Effector memory CD4-positive, alpha-beta T cell (primary cell): ENCODE measurements at regions not wholly inside any gene's neighbourhood (a gene's known extent, or its start where the extent isn't known, plus 50 kb on each side); places are given as distances from the start of the nearest gene placed in this dataset.

ENCODE experiments used
- DNase-seq, 3 donors: peaks; one replicate each; pipeline ENCODE4 v3.0.0-alpha.2; 2020
- H3K27ac ChIP-seq: 2 replicates; pipeline ENCODE4 v1.7.0; 2013; ENCODE audit warnings: mild to moderate bottlenecking, low read length, moderate library complexity; ENCODE audit not compliant: insufficient read depth, poor library complexity, severe bottlenecking
- H3K27me3 ChIP-seq: replicated peaks from 2 replicates; pipeline ENCODE4 v1.7.0; 2013; ENCODE audit warnings: mild to moderate bottlenecking, low read length; ENCODE audit not compliant: insufficient read depth, control insufficient read depth, poor library complexity, severe bottlenecking
- H3K36me3 ChIP-seq: 2 replicates; pipeline ENCODE4 v1.7.0; 2013; ENCODE audit warnings: mild to moderate bottlenecking, low read length, moderate library complexity; ENCODE audit not compliant: control insufficient read depth, insufficient read depth
- H3K4me1 ChIP-seq: 2 replicates; pipeline ENCODE4 v1.7.0; 2013; ENCODE audit warnings: low read length, mild to moderate bottlenecking; ENCODE audit not compliant: control insufficient read depth, insufficient read depth, poor library complexity, severe bottlenecking
- H3K4me3 ChIP-seq: 2 replicates; pipeline ENCODE4 v1.7.0; 2013; ENCODE audit warnings: low read length, low read depth, mild to moderate bottlenecking; ENCODE audit not compliant: insufficient read depth, poor library complexity, severe bottlenecking
- H3K9me3 ChIP-seq: 2 replicates; pipeline ENCODE4 v1.7.0; 2013; ENCODE audit warnings: mild to moderate bottlenecking, low read length, moderate library complexity; ENCODE audit not compliant: control insufficient read depth

- H3K27ac ChIP-seq = no peak overlapping the region
- no peaks in the 10 kb centered on the region for H3K36me3 ChIP-seq
- no peaks in the 10 kb centered on the region for H3K4me1 ChIP-seq
- no peaks in the 10 kb centered on the region for H3K9me3 ChIP-seq
- no peak overlapping the region for H3K4me3 ChIP-seq
- DNase-seq = no peak
- H3K27me3 ChIP-seq = no peaks in the 10 kb centered on the region
Measured at GRCh38 chr12:24574538-24574937, 374.4 kb downstream of the BCAT1 start.

- Histone ChIP-seq H3K4me3 (no peak overlapping the region), H3K9me3 (no peaks in the 10 kb centered on the region), H3K36me3 (no peaks in the 10 kb centered on the region), H3K4me1 (no peaks in the 10 kb centered on the region), H3K27ac (no peak overlapping the region), H3K27me3 (no peaks in the 10 kb centered on the region)
- DNase-seq = no peak
Measured at GRCh38 chr12:24573621-24574020, 375.3 kb downstream of the BCAT1 start.

GRCh38 chr12:24565300-24565699, 383.6 kb downstream of the BCAT1 start:
- Histone ChIP-seq H3K4me3 (no peak overlapping the region), H3K27me3 (peaks cover 6% of the 10 kb centered on the region), H3K9me3 (no peaks in the 10 kb centered on the region), H3K36me3 (no peaks in the 10 kb centered on the region), H3K27ac (no peak overlapping the region), H3K4me1 (peaks cover 5% of the 10 kb centered on the region)
- no peak for DNase-seq

- Histone ChIP-seq H3K27ac (no peak overlapping the region), H3K36me3 (no peaks in the 10 kb centered on the region), H3K4me1 (peaks cover 5% of the 10 kb centered on the region), H3K27me3 (peaks cover 6% of the 10 kb centered on the region), H3K4me3 (no peak overlapping the region), H3K9me3 (no peaks in the 10 kb centered on the region)
- DNase-seq = no peak
Measured at GRCh38 chr12:24562771-24563431, 386.0 kb downstream of the BCAT1 start.

- H3K27ac ChIP-seq = no peak overlapping the region
- H3K4me3 ChIP-seq = peak overlapping the region; percentile 50
- H3K4me1 ChIP-seq = peaks cover 5% of the 10 kb centered on the region
Measured at GRCh38 chr12:24561882-24562770, 386.8 kb downstream of the BCAT1 start.

GRCh38 chr12:24561411-24561871, 387.5 kb downstream of the BCAT1 start:
- peaks cover 6% of the 10 kb centered on the region for H3K27me3 ChIP-seq
- no peaks in the 10 kb centered on the region for H3K9me3 ChIP-seq
- H3K4me3 ChIP-seq = peak overlapping the region; percentile 50
- H3K27ac ChIP-seq = no peak overlapping the region
- H3K4me1 ChIP-seq = peaks cover 5% of the 10 kb centered on the region
- no peak for DNase-seq
- H3K36me3 ChIP-seq = no peaks in the 10 kb centered on the region

More at GRCh38 chr12:24561882-24562770, 386.8 kb downstream of the BCAT1 start:
- no peak for DNase-seq
- H3K36me3 ChIP-seq = no peaks in the 10 kb centered on the region
- peaks cover 6% of the 10 kb centered on the region for H3K27me3 ChIP-seq
- H3K9me3 ChIP-seq = no peaks in the 10 kb centered on the region

GRCh38 chr12:24560831-24561271, 388.1 kb downstream of the BCAT1 start:
- Histone ChIP-seq H3K4me3 (no peak overlapping the region), H3K4me1 (peaks cover 5% of the 10 kb centered on the region), H3K27ac (no peak overlapping the region), H3K9me3 (no peaks in the 10 kb centered on the region), H3K36me3 (no peaks in the 10 kb centered on the region), H3K27me3 (peaks cover 6% of the 10 kb centered on the region)
- no peak for DNase-seq

- no peak overlapping the region for H3K27ac ChIP-seq
- DNase-seq = no peak
- H3K4me3 ChIP-seq = no peak overlapping the region
Measured at GRCh38 chr12:24560192-24560775, 388.6 kb downstream of the BCAT1 start.

GRCh38 chr12:24557738-24558137, 391.2 kb downstream of the BCAT1 start:
- Histone ChIP-seq H3K27me3 (peaks cover 3% of the 10 kb centered on the region), H3K27ac (no peak overlapping the region), H3K4me3 (no peak overlapping the region), H3K4me1 (no peaks in the 10 kb centered on the region), H3K36me3 (no peaks in the 10 kb centered on the region), H3K9me3 (no peaks in the 10 kb centered on the region)
- DNase-seq = no peak

More at GRCh38 chr12:24560192-24560775, 388.6 kb downstream of the BCAT1 start:
- peaks cover 5% of the 10 kb centered on the region for H3K4me1 ChIP-seq
- H3K36me3 ChIP-seq = no peaks in the 10 kb centered on the region
- H3K27me3 ChIP-seq = peaks cover 6% of the 10 kb centered on the region
- H3K9me3 ChIP-seq = no peaks in the 10 kb centered on the region
